ENCODE measurements at regions not wholly inside any gene's neighbourhood (a gene's known extent, or its start where the extent isn't known, plus 50 kb on each side); places are given as distances from the start of the nearest gene placed in this dataset.

DNA sequence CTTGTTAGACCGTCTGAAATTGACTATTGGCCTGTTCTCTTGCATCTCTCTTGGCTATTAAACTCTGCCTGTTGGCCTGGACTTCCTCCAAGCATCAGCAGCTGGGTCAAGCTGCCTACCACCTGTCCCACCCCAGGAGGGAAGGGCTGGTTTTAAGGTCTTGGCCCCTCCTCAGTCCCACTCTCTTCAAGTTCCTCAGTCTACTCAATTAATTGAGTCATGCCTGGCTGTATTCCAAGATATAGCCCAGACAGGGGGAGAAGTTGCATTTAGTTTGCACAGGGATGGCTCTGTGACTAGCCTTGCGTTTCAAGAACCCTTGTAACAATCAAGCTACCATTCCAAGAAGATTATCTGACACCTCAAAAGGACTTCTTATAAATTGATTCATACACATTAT is 113.8 kb upstream of the GLI3 start:
- no peak for DNase-seq

DNA sequence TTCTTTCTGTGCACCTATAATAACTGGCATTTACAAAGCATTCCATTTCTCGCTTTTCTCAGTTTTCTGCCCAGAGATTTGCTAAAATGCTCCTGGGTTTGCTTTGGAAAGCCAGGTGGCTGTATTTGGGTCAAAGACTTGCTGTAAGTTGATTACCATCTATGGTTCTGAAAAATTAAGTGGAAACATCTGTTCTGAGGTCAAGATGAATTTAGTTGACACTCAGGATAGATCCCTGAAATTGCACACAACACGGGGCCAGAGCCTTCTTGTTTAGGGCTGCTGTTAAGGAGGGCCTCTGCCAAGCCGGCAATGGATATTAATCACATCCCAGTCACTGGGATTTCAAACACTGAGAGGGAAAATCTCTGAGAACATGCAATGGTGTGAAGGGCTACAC is 111.6 kb upstream of the GLI3 start:
- no peak for DNase-seq

DNA sequence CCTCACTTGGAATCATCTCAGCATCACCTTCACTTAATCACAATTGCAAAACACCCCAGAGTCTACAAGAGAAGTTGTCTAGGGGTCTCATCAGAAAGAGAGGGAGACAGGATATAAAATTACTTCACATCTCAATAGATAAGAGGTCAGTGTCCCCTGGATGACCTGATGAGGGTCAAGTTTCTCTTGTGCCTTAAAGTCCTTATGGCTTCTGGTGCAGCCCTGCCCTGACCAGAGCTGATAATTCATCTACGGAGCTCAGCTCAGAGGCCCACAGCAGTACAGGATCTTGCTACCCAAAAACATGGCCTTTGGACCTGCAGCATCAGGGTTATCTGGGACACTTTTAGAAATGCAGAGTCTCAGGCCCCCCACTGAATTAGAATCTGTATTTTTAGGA is 111.1 kb upstream of the GLI3 start:
- DNase-seq, result no peak

DNA sequence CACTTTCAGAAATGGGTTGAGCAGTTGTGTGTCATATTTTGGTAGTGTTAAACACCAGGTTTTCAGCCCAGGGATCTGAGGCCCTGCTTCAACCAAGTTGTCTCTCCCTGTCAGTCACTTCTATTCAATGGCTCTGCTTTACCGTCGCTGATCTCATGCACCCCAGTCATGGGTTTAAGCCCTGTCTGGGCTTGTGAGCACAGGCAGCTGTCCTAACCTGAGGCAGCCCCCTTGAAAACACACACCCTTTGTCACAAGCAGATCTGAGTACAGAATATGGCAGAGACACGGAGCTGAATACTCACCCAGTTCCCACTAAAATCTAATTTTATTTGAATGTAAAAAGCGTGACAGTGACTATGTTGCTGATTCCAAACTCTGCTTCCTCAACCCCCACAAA is 110.6 kb upstream of the GLI3 start:
- no peak for DNase-seq

DNA sequence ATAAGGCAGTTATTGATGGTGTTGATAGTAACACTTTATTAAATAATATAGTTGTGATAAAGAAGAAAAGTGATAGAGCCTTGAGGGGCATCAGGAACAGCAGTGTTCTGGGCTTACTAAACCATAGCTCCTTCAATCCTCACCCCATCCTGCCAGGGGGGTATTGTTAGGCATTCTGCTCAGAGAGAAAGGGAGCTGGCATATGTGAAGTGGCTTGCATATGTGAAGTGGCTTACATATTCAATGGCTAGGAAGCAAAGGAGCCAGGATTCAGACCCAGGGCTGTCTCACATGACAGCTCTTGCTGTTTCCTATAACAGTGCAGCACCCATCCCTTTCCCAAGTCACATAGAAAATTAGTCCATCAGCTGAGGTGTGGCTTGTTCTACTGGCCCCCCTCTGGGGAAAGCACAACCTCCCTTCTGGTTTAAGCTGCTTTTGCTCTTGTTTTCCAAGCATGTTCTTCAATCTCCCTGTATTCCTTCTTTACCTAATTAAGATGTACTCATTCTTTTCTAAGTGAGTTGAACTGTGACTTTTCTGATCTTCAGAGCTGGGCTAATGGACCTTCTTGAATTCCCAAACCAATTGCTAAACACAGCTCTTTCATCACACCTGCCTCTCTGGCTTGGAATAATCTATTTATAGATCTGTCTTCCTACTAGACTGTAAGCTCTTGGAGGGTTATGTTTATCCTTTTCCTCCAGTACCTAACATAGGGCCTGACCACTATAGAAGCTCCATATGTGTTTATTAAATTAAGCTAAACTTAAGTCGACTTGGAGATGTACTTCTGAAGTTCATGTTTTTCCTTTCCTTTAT is 108.7 kb upstream of the GLI3 start:
- no peak for DNase-seq

DNA sequence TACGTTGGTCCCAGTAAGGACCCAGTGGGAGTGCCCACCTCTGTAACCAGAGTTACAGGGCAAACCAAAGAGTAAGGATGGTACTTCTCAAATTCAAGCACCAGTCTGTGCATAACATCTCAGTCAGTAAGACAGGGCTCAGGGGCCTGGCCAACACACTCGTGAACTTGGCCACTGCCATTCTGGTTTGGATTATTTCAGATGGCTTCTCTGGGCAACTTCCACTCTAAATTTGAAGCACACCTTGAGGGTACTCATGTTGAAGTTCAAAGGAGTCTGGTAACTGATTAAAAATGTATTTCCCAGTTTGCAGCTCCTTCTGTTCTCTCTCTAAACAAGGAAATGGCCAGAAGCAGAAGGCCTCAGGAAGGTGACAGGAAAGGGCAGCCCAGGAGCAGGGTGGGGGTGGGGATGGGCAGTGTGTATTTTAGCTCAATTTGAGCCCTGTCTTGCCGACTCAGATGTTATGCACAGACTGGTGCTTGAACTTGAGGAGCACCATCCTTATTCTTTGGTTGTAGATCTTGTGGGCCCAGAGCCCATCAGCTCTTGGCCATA is 107.3 kb upstream of the GLI3 start:
- DNase-seq, result no peak

DNA sequence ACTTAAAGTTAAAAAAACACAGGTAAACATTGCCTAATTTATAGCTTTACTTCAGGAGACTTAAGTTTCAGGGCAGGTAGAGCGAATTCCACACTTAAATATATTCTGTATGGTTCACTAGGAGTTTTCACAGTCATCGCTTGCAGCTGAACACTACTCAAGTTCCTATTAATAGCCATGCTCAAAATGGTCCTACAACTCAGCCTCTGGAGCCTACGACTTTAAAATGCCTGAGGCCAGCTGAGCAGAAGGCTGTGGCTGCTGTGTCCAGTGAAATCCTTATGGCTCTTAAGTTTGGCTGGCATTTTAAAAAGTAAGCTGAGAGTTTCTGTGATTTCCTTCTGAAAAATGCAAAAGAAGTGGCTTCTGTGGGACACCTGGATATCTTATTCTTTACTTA is 105.4 kb upstream of the GLI3 start:
- DNase-seq, result no peak

DNA sequence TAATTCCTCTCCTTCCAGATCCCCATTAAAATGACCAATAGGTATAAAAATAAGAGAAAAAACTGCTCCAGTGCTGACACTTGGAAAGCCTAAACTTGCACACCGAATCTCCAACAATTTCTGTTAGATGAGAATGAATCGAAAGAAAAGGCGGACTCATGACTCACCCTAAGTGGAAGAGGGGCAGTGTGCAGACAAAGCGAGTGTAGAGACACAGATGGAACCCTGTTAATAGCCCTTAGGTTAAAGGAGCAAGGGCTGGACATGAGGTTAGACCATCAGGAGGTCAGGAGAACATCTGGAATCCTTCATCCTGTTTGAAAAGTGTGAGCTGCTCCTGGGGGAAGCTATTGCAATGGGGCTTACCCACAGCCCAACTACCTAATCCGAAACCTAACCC is 103.4 kb upstream of the GLI3 start:
- DNase-seq, result no peak

DNA sequence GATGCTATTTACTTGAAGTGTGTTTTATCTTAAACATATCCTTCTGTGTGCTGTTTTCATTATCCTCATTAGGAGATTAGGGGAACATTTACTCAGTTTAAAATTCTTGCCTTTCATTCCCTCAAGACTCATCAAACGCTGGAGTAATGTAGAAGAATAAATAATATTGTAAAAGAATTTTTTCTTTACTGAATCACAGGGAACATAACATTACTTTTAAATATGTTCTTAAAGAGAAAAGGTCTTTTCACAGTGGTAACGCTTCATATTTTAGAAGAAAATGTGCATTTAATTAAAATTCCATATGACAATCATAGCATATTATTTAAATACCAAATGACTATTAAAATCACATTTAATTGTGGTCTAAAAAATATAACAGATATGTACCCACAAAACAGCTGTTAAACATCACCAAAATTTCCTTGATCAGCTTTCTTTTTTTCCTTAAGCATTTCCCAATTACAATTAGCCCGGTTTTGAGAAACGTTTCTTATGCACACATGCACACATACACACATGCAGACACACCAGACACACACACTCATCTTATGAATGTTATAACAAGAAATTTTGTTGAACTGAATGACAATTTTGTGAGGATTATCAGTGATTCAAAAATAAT is 102.0 kb upstream of the GLI3 start:
- no peak for DNase-seq

DNA sequence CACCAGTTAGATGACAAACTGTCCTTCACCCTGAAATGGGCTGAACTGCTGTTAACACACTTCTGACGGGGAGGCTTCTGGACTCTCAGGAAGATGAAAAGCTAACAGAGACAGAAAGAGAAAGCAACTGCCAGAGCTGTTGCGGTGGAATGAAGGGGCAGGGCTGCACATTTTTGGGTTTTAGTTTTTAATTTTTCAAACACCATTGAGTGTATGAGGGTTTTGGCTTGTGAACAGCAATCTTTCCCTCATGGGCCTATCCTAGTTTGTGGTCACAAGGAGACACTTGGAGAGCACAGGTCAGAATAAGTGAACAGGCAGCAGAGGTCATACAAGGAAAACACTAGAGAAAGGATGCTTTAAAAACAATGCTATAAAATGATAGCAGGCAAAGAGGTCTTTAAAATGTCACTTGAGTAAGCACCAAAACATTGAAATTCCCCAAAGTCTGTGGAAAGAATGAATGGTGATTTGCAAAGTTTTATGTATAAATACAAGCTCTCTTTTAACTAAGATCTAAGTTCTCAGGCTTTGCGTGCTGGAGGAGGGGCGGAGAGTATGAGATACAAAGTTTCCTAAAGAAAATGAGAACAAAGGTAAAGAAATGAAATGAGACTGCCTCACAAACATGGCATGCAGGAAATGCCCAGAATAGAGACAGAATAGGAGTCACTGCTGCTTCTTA is 101.4 kb upstream of the GLI3 start:
- no peak for DNase-seq

DNA sequence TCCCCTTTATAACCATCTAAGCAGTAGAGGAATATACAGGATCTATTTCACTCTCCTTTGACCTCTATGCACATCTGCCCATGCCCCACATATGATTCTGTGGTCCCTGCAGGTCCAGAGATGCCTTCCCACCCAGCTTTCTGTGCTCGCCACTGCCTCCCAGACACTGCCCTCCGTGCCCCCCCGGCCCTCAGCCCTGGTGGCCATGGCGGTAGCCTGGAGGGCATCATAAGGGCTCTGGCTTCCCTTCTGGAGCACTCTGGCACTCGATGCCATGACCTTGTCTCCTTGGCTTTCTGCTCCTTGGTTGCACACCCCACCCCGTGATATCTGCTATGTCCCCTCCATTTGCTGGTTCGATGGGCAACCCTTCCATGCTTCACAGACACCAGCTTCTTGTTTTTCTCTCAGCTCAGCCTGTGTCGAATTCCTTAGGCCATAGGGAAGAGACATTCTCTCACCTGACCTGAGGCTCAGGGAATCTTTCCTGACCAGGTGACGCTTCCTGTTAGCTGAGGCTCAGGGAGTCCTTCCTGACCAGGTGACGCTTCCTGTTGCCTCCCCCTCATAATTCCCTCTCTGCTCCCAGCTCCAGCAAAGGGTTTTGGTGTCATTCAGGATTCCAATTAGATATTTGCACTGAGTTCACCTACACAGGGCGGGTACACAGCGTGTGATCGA is 100.4 kb upstream of the GLI3 start:
- DNase-seq, result no peak

DNA sequence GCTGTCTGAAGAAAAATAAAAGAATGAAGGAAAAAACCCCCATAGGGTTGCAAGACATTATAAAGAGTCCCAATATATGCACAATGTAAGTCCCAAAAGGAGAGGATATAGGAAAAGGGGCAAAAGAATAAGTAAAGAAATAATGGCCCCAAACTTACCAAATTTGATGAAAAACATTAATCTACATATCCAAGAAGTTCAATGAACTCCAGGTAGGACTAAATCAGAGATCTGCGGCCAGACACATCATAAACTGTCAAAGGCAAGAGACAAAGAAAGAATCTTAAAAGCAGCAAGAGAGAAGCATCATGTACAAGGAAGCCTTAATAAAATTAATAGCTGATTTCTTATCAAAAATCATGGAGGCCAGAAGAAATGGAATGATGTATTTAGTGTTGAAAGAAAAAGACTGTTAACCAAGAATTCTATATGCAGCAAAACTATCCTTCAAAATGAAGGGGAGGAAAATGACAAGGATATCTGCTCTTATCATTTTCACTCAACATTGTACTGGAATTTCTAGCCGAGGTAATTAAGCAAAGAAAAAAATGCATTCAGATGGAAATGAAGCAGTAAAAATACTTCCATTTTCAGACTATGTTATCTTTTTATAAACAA is 95.7 kb upstream of the GLI3 start:
- DNase-seq, result no peak

DNA sequence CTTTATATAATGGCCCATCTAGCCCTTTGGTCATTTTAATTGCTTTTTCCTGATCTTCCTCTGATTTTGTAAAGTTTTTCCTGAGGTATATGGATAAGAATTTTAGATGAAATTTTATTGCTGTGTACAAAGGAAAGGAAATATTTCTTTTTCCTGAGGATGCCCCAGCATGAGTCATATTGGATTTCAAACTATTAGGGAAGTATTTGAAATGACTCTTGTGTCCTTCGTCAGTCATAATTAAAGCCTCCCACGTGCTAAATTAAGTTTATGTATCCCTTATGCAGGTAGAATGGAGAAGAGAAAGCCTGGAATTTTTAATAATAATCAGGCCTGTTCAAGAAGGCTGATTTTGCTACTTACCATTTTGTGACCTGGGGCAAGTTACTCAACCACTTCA is 82.6 kb upstream of the GLI3 start:
- no peak for DNase-seq

DNA sequence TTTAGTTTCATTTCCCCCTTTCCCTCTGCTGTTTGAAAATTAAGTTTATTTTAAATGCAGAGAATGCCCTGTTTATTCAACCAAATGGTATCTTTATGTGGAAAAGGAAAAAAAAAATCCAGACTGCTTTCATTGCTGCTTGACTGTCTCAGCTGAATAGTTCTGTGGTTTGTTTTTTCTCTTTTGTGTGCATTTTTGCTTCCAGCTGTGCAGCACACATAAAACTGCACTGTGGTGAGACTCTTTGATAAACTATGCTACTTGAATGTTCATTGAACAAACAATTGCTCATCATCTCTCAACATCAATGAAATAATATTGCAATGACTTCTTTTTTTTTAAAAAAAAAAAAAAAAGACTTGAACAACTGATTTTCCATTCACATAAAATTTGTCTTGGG is 78.6 kb upstream of the GLI3 start:
- no peak for DNase-seq

DNA sequence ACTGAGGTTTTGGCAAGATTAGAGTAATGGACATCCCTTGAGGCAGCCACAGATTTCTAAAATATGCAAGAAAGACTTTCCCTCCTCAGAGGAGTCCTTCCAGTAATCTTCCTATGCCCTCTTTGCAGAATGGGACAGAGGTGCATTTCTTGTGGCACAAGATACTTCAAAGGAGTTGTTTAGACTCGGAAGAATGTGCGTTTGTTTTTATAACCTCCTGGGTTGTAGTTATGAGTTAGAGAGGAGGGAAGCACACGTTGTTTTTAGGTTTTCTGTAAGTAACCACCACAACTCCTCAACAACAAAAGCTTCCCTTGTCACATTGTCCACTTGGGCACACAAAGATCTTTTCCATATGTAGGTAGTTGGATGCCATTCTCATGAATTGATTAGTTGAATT is 78.1 kb upstream of the GLI3 start:
- no peak for DNase-seq

DNA sequence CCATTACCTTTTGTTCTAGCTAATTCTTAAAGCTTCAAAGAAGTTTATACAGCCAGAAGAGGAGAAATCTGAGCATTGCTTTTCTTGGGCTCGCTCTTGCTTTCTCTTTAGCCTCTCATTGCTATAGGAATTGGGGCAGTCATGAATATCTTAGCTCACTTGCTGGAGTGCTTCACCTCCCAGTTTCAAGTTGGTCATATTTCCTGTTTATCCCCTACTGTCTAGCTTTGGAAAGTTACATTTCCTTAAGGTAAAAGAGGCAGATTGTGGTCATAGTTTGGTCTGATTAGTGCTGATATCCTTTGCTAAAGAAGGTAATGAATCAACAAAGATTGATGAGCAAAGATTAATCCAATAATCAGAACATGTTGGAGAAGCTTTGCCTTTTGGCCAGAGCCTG is 77.7 kb upstream of the GLI3 start:
- no peak for DNase-seq

DNA sequence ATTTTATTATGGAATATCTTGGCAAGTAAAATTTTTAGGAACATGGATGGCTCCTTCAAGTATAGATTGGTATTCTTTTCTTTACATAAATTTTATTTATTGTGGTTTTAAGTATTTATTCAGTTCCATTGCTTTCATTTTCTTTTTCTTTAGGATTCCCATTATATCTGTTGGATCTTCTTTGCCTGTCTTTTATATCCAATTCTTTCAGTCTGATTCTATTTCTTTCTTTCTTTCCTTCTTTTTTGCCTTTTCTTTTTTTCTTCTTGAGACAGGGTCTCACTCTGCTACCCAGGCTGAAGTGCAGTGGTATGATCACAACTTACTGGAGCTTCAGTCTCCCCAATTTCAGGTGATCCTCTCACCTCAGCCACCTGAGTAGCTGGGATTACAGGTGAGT is 74.2 kb upstream of the GLI3 start:
- no peak for DNase-seq

DNA sequence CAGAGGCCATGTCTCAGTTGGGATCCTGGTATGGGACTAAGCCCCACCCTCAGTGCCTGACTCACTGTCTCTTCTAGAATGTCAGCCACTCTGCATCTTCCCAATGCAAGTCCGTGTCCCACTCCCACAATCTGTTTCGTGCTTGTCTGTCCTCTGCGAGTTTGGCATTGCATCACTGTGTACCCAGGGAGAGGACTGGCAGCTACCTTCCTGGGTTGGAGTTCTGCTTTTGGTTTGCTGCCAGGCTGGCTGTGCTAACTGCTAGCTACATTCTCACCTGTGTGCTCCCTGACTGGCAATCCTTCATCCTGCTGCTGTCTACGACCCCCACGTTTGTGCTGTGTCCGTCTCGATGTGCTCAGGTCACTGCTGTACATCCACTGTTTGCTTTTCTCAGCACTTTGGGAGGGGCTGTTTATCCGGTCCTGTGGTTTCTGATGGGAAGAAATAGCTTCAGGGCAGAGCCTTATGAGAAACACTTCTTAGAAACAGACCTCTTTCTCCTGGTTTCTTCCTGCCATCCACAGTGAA is 56.0 kb upstream of the GLI3 start:
- DNase-seq, result no peak

DNA sequence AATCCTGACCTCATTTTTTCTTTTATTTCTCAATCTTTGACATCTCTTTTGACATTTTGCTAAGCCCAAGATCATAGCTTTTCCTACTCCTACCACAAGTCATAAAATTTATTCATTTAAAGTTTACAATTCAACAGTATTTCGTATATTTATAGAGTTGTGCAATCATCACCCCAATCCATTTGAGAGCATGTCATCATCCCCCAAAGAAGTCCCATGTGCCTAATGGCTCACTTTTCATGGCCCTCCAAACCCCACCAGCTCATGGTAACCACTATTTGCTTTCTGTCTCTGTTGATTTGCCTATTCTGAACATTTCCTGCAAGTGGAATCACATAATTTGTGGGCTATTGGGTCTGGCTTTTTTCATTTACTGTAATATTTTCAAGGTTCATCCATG is 52.5 kb upstream of the GLI3 start:
- no peak for DNase-seq

Data from suppressor macrophage (primary cell).